HepG2 (cell line): ENCODE measurements at regions not wholly inside any gene's neighbourhood (a gene's known extent, or its start where the extent isn't known, plus 50 kb on each side); places are given as distances from the start of the nearest gene placed in this dataset.

Experiments
- E2F2 ChIP-seq: sonication (generic); formaldehyde crosslinking; IDR thresholded peaks from 2 replicates; pipeline ENCODE4 v1.4.0; 2020; ENCODE audit warnings: missing genetic modification reagents, borderline replicate concordance
- GABPB1 ChIP-seq: IDR thresholded peaks from 2 replicates; pipeline ENCODE4 v1.6.1; 2016; ENCODE audit warnings: mild to moderate bottlenecking, missing genetic modification reagents, moderate library complexity, missing compliant biosample characterization
- MTA3 ChIP-seq: sonication (generic); formaldehyde crosslinking; IDR thresholded peaks from 2 replicates; pipeline ENCODE4 v1.4.0; 2020; ENCODE audit warnings: missing genetic modification reagents
- PHF20 ChIP-seq: sonication (generic); formaldehyde crosslinking; IDR thresholded peaks from 2 replicates; pipeline ENCODE4 v1.5.0; 2020; ENCODE audit warnings: mild to moderate bottlenecking, missing genetic modification reagents
- POLR2A ChIP-seq, 2 experiments: IDR thresholded peaks; 2 replicates each; pipeline ENCODE4 v1.6.1; 2011; ENCODE audit warnings: low read depth in 2 of 2, low read length in 2 of 2, mild to moderate bottlenecking in 1 of 2, moderate library complexity in 1 of 2; ENCODE audit not compliant: insufficient read depth in 1 of 2
- POLR2AphosphoS2 ChIP-seq: IDR thresholded peaks from 2 replicates; pipeline ENCODE4 v1.6.1; 2011; ENCODE audit warnings: low read depth, low read length, improper control_type of control experiment
- POLR2AphosphoS5 ChIP-seq: IDR thresholded peaks from 2 replicates; pipeline ENCODE4 v1.6.1; 2012; ENCODE audit warnings: low read depth, low read length
- SMAD1 ChIP-seq: sonication (generic); formaldehyde crosslinking; IDR thresholded peaks from 2 replicates; pipeline ENCODE4 v1.4.0; 2020; ENCODE audit warnings: missing genetic modification reagents, low read depth, mild to moderate bottlenecking, borderline replicate concordance
- ZBTB46 ChIP-seq: sonication (generic); formaldehyde crosslinking; IDR thresholded peaks from 2 replicates; pipeline ENCODE4 v1.4.0; 2020; ENCODE audit warnings: mild to moderate bottlenecking, missing genetic modification reagents, borderline replicate concordance
- ZNF121 ChIP-seq: sonication (generic); formaldehyde crosslinking; IDR thresholded peaks from 2 replicates; pipeline ENCODE4 v1.5.0; 2020; ENCODE audit warnings: mild to moderate bottlenecking, missing genetic modification reagents
- ZNF136 ChIP-seq: sonication (generic); formaldehyde crosslinking; IDR thresholded peaks from 2 replicates; pipeline ENCODE4 v1.8.1; 2022; ENCODE audit warnings: low read depth, mild to moderate bottlenecking, moderate library complexity, missing genetic modification reagents
- ZNF232 ChIP-seq: sonication (generic); formaldehyde crosslinking; IDR thresholded peaks from 2 replicates; pipeline ENCODE4 v1.4.0; 2020; ENCODE audit warnings: missing genetic modification reagents, borderline replicate concordance
- ZNF451 ChIP-seq: sonication (generic); formaldehyde crosslinking; IDR thresholded peaks from 2 replicates; pipeline ENCODE4 v1.5.0; 2020; ENCODE audit warnings: mild to moderate bottlenecking, missing genetic modification reagents

GRCh38 chr1:5191470-5191869 lies 537.1 kb downstream of the AJAP1 start:
- TF ChIP-seq POLR2A (IDR thresholded peaks at IDR 0.05; ENCODE audit: insufficient read depth in 1 of 2, low read depth in 2 of 2, low read length in 2 of 2) (no peak), E2F2 (CRISPR knock-in tag) (no peak), POLR2AphosphoS2 (no peak), ZBTB46 (CRISPR knock-in tag) (no peak), SMAD1 (CRISPR knock-in tag) (no peak), MTA3 (no peak), GABPB1 (CRISPR knock-in tag) (no peak), ZNF232 (CRISPR knock-in tag) (no peak), ZNF451 (CRISPR knock-in tag) (no peak), ZNF136 (CRISPR knock-in tag) (no peak), ZNF121 (CRISPR knock-in tag) (no peak), PHF20 (CRISPR knock-in tag) (no peak), POLR2AphosphoS5 (no peak)
